ENCODE measurements at regions not wholly inside any gene's neighbourhood (a gene's known extent, or its start where the extent isn't known, plus 50 kb on each side); places are given as distances from the start of the nearest gene placed in this dataset.
"Not testable (repeated sequence)": the region's sequence is repeated elsewhere in the genome, so short reads cannot be mapped to it uniquely, and the experiment has no call there.

- no peak for FAIRE-seq
Observed at GRCh38 chr4:97279391-97279790, 863.9 kb downstream of the STPG2 start.

GRCh38 chr4:97300561-97300960 is 842.7 kb downstream of the STPG2 start:
- FAIRE-seq = no peak

- no peak for FAIRE-seq
Observed at GRCh38 chr4:97305351-97305750, 837.9 kb downstream of the STPG2 start.

DNA sequence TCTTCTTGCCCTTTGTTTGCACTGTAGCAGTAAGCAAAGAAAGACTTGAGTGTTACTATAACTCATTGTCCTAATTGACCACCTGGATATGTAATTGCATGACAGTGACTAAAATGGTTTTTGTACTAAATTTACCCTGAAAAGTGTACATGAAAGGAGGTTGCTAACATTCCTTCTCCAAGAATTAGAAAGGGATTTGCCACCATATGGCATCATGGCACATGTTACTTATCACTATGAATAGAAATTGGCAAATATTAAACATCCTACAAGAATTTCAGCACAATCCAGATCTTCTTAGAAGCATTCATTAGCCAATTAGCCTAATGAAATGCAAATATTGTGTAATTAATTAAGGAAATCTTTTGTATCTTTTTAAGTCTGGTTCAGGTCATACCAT is 834.2 kb downstream of the STPG2 start:
- no peak for FAIRE-seq

GRCh38 chr4:97317201-97317600 is 826.1 kb downstream of the STPG2 start:
- no peak for FAIRE-seq

DNA sequence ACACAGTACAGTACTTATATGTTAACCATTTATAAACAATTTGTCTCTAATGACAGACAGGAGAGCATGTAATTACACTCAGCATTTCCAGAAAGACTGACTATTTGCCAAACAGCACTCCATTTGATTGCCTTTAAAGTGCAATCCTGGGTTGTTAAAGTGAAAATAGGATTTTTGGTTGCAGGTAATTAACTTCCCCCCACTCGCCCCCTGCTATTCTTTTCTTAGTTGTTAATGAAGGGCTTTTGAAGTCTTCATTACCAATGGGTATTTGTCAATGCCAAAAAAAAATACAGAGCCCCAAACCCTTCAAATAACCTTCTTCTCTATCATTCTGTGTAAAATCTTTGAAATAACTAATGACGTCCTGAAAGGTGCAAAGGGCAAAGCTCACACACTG is 825.6 kb downstream of the STPG2 start:
- no peak for FAIRE-seq

GRCh38 chr4:97325751-97326150 is 817.5 kb downstream of the STPG2 start:
- not testable (repeated sequence) for FAIRE-seq

DNA sequence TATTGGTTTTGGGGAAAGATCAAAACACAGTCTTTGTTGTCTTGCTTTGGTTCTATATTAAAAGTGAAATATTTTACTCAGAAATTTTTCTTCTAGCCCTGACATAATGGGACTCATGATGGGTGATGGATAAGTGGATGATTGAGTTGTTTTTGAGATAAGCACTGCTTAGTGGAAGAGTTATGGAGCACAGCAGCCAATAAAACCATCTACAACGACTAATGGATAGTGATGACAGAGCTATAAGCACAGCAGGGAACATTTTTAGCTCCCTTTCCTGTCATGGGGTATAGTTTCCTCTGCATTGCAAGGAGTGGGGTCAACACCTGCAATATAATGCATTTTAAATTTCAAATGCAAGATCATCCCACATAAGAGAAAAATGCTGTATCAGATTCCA is 812.4 kb downstream of the STPG2 start:
- FAIRE-seq = no peak

DNA sequence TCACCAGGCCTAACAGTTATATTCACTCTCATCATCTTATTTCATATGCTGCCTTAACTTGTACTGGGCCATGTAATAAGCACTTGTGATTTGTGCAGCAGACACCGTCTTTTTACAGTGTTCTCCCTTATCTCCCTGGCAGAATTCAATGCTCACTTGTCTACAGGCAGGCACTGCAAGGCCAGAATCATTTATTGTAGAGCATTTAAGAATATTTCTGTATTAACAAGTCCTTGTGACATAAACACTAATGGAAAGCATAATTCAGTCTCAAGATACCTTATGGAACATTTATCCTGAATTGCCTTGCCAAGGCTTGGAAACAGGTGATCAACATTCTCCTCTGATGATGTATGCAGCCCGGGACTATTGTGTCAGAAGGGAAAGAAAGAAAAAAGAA is 808.9 kb downstream of the STPG2 start:
- FAIRE-seq = no peak

DNA sequence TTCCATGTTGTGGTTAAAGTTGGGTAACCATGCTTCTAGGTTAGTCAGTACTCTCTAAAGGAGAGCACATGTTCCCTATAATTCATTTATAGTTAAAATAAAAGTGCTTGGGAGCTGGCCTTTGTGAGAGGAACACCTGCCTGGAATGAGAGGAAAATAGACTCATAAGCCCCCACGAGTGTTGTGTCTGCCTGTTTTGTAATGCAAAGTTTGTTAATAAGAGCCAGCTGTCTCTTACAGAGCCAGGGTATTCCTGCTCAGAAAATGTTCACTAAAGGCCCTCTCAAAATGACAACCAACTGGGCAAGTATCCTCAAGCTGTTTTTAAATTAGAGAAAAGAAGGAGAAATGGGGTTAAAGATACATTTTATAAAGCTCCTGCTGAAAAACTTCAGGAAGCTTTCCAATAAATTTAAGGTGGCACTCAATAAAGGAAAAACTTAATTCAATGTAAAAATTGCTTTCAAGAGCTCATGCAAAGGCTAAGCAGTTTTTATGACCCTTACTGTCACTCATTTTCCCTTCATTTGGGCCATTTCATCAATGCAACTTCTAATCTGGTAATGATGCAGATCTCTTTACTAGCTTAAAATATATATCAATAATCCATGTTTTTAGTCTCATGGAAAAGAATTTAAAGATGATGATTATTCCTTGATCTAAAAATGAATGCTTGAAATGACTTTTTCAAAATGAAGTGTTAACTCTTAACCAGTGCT is 793.6 kb downstream of the STPG2 start:
- no peak for FAIRE-seq

DNA sequence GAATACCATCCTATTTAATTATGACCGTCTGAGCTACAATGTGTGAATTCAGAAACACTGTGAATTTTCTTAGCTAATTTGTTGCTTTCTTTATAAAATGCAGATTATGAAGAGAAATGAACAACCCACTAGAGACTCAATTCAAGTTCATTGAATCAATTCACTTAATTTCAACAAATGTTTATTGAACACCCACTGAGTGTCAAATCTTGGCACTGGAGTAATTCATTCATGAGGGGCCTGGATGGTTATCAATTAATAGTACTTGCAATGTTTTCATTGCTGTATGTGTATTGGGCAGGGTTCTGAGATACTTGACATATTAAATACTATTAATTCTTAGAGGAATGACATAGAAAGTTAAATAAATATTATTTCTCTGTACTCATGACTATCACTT is 789.4 kb downstream of the STPG2 start:
- FAIRE-seq = no peak

DNA sequence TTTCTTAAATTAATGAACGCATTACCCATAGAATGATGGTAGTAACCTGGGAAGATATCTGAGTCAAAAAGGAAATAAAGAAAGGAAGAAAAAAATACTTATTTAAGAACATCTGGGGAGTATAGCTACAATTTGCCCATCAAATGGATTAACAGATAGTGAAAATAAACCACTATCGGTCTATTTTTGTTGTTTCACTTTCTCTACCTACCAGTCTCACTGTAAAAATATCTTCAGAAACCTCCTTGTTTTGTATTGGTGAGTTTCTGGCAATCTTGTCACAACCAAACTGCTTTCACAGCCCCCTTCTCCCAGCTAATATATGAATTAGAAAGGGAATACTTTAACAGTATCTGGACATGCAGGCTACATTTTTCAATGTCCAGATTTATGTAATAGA is 783.5 kb downstream of the STPG2 start:
- FAIRE-seq = no peak

GRCh38 chr4:97360733-97361132 is 782.5 kb downstream of the STPG2 start:
- no peak for FAIRE-seq

- no peak for FAIRE-seq
Observed at GRCh38 chr4:97367878-97368277, 775.4 kb downstream of the STPG2 start.

DNA sequence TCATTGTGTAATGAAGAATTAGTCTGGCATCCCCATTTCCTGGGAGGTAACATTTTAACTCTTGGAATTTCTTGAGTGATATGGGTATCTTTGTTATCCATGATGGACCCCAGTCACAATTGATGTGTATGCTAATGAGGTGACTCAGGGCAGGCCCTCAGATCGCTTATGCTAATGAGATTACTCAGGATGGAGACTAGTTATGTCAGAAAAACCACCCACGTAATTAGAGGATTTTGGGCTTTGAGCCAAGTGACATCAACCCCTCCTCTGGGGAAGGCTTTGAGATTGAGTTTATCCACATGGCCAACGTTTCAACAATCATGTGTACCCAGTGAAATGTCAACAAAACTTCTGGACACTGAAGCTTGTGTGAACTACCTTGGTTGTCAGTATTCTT is 772.7 kb downstream of the STPG2 start:
- FAIRE-seq = no peak

DNA sequence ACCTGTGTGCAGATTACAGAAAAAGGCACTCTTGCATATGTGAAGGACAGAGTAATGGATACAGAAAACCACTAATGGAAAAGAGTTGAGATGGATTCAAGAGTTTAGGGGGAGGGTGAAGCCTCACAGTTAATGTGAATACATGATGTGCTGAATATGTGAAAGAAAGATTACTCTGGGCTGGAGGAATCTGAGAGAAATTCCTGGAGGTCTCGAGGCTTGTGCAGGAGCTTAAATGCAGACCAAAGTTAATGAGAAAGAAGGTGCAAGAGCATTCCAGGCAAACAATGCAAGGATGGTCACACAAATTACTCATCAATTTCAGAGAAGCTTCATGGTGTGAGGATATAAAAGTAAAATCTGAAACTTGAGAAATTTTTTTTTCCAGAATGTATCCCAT is 768.8 kb downstream of the STPG2 start:
- FAIRE-seq = no peak

- FAIRE-seq = no peak
Observed at GRCh38 chr4:97386969-97387368, 756.3 kb downstream of the STPG2 start.

GRCh38 chr4:97394653-97395052 is 748.6 kb downstream of the STPG2 start:
- no peak for FAIRE-seq

DNA sequence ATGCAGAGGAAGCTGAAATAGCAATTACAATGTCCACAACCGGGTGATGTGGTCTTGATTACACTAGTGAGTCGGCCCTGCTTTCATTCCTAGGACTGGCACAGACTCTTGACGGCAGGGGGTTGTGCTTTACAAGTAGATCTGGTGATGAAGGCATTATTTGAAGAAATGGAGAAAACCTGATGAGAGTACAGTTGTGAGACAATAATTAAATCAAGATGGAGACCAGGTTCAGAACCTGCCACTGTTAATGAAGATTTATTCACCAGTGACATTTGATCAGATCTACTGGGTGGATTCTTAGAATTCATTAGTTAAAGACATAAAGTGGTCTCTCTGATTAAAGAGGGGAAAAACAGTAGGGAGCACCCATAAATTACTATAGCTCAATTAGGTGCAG is 747.2 kb downstream of the STPG2 start:
- no peak for FAIRE-seq

DNA sequence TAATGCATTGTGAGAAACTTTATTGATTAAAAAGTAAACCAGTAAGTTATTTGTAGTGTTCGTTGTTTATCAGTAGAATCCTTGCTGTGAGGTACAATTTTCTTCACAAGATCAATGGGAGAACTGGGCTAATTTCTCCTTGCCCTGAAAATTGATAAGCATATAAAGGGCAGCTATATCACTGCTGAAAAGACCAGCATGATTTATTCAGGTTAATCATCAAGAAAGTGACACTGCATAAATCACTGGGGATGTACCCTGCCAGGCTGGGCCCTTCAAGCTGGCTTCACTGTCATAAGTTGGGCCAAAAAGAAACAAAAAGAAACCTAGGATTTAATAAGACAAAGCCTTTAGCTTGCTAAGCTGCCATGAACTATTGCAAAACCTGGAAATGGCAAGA is 746.7 kb downstream of the STPG2 start:
- FAIRE-seq = no peak

DNA sequence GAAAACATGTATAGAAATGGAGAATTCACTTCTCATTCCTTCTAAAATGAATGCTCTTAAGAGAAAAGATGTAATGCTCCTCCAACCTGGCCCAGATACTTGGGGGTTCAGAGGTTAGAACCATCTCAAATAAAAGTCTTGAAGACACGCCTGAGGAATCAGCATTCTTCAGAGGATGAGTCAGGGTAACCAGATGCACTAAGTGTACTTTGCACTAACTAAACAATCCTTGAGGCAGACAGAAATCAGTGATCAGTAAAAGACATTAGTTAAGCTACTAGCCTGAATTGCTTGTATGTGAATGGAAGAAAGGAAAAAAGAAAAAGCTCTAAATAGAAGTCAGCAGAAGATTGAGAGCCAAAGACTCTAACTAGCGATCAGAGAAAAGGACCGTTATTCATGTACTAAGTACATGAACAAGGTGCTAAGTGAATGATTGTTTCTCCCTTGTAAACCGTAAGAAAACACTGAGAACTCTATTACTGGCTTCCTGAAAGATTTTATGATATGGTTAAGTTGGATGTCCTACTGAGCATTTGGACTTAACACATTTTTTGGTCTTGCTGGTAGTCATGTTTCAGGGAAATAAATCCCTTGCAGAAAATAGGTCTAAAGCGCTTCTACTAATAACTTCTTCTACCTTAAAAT is 738.3 kb downstream of the STPG2 start:
- no peak for FAIRE-seq

DNA sequence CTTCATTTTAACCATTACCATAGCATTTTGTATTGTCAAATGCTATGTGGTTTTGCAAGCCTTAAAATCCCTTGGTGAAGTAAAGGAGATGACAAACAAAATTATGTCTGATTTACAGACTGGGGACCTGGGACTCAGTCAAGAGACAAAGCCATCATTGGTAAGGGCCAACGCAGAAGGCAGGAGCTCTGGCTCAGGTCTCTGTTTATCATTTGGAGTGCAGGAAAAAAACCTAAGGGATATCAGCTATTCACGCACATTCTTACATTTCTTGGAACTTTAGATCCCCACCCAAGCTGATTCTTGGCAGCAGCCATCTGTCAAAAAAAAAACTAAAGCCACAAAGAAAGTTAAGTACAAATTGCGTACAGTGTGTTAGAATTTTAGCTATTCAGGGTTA is 731.9 kb downstream of the STPG2 start:
- FAIRE-seq = no peak

GRCh38 chr4:97412331-97412730 is 730.9 kb downstream of the STPG2 start:
- no peak for FAIRE-seq

DNA sequence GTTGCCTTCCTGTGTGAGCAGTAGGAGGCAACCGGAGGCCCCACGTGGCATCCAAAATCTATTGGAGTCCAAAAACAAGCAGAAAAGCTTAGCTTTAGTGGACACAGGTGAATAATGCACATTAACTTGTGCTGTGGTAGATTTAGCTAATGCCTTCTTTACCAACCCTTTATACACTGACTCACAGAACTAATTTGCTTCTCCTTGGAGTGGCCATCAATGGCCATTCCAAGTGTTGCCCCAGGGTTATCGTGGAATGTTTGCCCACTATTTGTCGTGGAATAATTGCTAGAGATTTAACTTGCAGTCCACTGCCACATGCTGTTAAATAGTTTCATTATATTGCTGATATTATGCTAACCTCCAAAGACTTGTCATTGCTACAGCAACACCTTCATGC is 729.1 kb downstream of the STPG2 start:
- no peak for FAIRE-seq

GRCh38 chr4:97432551-97432950 is 710.7 kb downstream of the STPG2 start:
- FAIRE-seq = no peak

All from islet of Langerhans (tissue), 1 donor.